Spleen (tissue), 7 donors: ENCODE measurements at regions not wholly inside any gene's neighbourhood (a gene's known extent, or its start where the extent isn't known, plus 50 kb on each side); places are given as distances from the start of the nearest gene placed in this dataset.

ENCODE experiments used
- CTCF ChIP-seq, 11 experiments: fragments of 200-600 bp in 7 of 11; fragments of 450-650 bp in 4 of 11; sonication (generic) in 4 of 11; IDR thresholded peaks in 8 of 11; conservative IDR thresholded peaks in 3 of 11; 1 replicate in 7 of 11; 2 replicates in 4 of 11; pipeline versions ENCODE4 v1.4.0 to v1.8.0; 2016 to 2021; ENCODE audit warnings: antibody characterized with exemption in 11 of 11, inconsistent platforms in 4 of 11, mild to moderate bottlenecking in 1 of 11
- POLR2A ChIP-seq, 3 donors: fragments of 450-650 bp; IDR thresholded peaks; one replicate each; pipeline ENCODE4 v1.5.1; 2017; ENCODE audit warnings: antibody characterized with exemption in 3 of 3, mild to moderate bottlenecking in 1 of 3
- donor health status: DM: no; HTN: no; CAD: no; lungs with moderate emphysema.
- donor health status: DM: no; HTN: no; CAD: no.
- donor health status: DM: no; HTN: no; CAD: no.

GRCh38 chr3:107881509-107881908 lies 209.3 kb downstream of the CD47 start:
- TF ChIP-seq CTCF (IDR thresholded peaks at IDR 0.05 in 8 of 11, conservative IDR thresholded peaks at IDR 0.05 in 3 of 11) (no peak), POLR2A (IDR thresholded peaks at IDR 0.05) (no peak)
